Neuronal stem cell (in vitro differentiated cells): ENCODE measurements at regions not wholly inside any gene's neighbourhood (a gene's known extent, or its start where the extent isn't known, plus 50 kb on each side); places are given as distances from the start of the nearest gene placed in this dataset.
"Not testable (repeated sequence)": the region's sequence is repeated elsewhere in the genome, so short reads cannot be mapped to it uniquely, and the experiment has no call there.

Source experiments
- DNase-seq: peaks from one replicate; pipeline ENCODE4 v3.0.0-alpha.2; 2013; ENCODE audit warnings: low spot score
- H2AFZ ChIP-seq: one replicate; pipeline ENCODE4 v1.6.1; 2013; ENCODE audit warnings: mild to moderate bottlenecking, low read length, inconsistent platforms
- H2AK5ac ChIP-seq: 2 replicates; pipeline ENCODE4 v1.6.1; 2013; ENCODE audit warnings: low read depth, mild to moderate bottlenecking, inconsistent platforms, low read length, moderate library complexity, mixed read lengths
- H2BK120ac ChIP-seq: 2 replicates; pipeline ENCODE4 v1.6.1; 2013; ENCODE audit warnings: low read depth, mild to moderate bottlenecking, inconsistent platforms, low read length, moderate library complexity, mixed read lengths
- H2BK12ac ChIP-seq: one replicate; pipeline ENCODE4 v1.6.1; 2013; ENCODE audit warnings: low read length, inconsistent platforms
- H2BK15ac ChIP-seq: 2 replicates; pipeline ENCODE4 v1.6.1; 2013; ENCODE audit warnings: mild to moderate bottlenecking, low read length, inconsistent platforms, mixed read lengths
- H2BK5ac ChIP-seq: one replicate; pipeline ENCODE4 v1.6.1; 2013; ENCODE audit warnings: inconsistent platforms, mild to moderate bottlenecking, low read length, moderate library complexity
- H3K14ac ChIP-seq: one replicate; pipeline ENCODE4 v1.6.1; 2013; ENCODE audit warnings: low read length, inconsistent platforms
- H3K18ac ChIP-seq: 2 replicates; pipeline ENCODE4 v1.6.1; 2013; ENCODE audit warnings: low read length, inconsistent platforms
- H3K23ac ChIP-seq: 2 replicates; pipeline ENCODE4 v1.6.1; 2013; ENCODE audit warnings: low read depth, mild to moderate bottlenecking, mixed read lengths, low read length, inconsistent platforms; ENCODE audit not compliant: poor library complexity
- H3K27ac ChIP-seq: replicated peaks from 3 replicates; pipeline ENCODE4 v1.5.1; 2013; ENCODE audit warnings: low read length, inconsistent platforms
- H3K27me3 ChIP-seq, 3 experiments: 2 replicates each; pipeline ENCODE4 v1.6.1; 2013; ENCODE audit warnings: low read length in 3 of 3, mild to moderate bottlenecking in 2 of 3, inconsistent platforms in 1 of 3, low read depth in 1 of 3, mixed read lengths in 1 of 3, moderate library complexity in 1 of 3; ENCODE audit not compliant: control insufficient read depth in 3 of 3, insufficient read depth in 3 of 3
- H3K36me3 ChIP-seq, 2 donors: replicated peaks in 1 of 2; 2 replicates each; pipeline ENCODE4 v1.6.1; 2013; ENCODE audit warnings: low read length in 2 of 2; ENCODE audit not compliant: control insufficient read depth in 2 of 2, insufficient read depth in 2 of 2
- H3K4ac ChIP-seq: 2 replicates; pipeline ENCODE4 v1.6.1; 2013; ENCODE audit warnings: inconsistent platforms, mild to moderate bottlenecking, low read length, moderate library complexity
- H3K4me1 ChIP-seq, 2 donors: 1 replicate in 1 of 2; 2 replicates in 1 of 2; pipeline ENCODE4 v1.6.1; 2013; ENCODE audit warnings: low read length in 2 of 2, low read depth in 1 of 2; ENCODE audit not compliant: control insufficient read depth in 2 of 2, insufficient read depth in 1 of 2
- H3K4me2 ChIP-seq: one replicate; pipeline ENCODE4 v1.6.1; 2013; ENCODE audit warnings: mild to moderate bottlenecking, low read length, inconsistent platforms; ENCODE audit not compliant: insufficient read depth, poor library complexity, severe bottlenecking
- H3K4me3 ChIP-seq, 2 donors: 2 replicates each; pipeline ENCODE4 v1.5.1; 2013; ENCODE audit warnings: low read length in 2 of 2, mild to moderate bottlenecking in 2 of 2, inconsistent platforms in 1 of 2, moderate library complexity in 1 of 2
- H3K79me1 ChIP-seq: one replicate; pipeline ENCODE4 v1.6.1; 2013; ENCODE audit warnings: low read depth, mild to moderate bottlenecking, inconsistent platforms, low read length, moderate library complexity
- H3K9ac ChIP-seq: one replicate; pipeline ENCODE4 v1.6.1; 2013; ENCODE audit warnings: mild to moderate bottlenecking, low read depth, low read length, inconsistent platforms; ENCODE audit not compliant: poor library complexity
- H3K9me3 ChIP-seq, 2 donors: replicated peaks in 1 of 2; 2 replicates each; pipeline versions ENCODE3 to v1.6.1; 2013; ENCODE audit warnings: low read length in 2 of 2, mild to moderate bottlenecking in 2 of 2, inconsistent platforms in 1 of 2, low read depth in 1 of 2, mixed read lengths in 1 of 2, moderate library complexity in 1 of 2; ENCODE audit not compliant: control insufficient read depth in 2 of 2, insufficient read depth in 1 of 2
- H4K8ac ChIP-seq: one replicate; pipeline ENCODE4 v1.6.1; 2013; ENCODE audit warnings: low read depth, mild to moderate bottlenecking, inconsistent platforms, low read length, moderate library complexity
- H4K91ac ChIP-seq: one replicate; pipeline ENCODE4 v1.6.1; 2013; ENCODE audit warnings: low read length, low read depth, mild to moderate bottlenecking, inconsistent platforms; ENCODE audit not compliant: poor library complexity
- WGBS, 2 donors: extraction: QIAGEN DNeasy Blood & Tissue Kit; methylation state at CpG; one replicate each; pipeline ENCODE4 v1.1.7; 2013; ENCODE audit warnings: missing lambda C conversion rate in 2 of 2, mixed read lengths in 1 of 2; ENCODE audit not compliant: insufficient read length in 2 of 2, insufficient replicate concordance in 1 of 2; ENCODE audit errors: extremely low coverage in 2 of 2; 5-methylcytosine and 5-hydroxymethylcytosine counted together

DNA sequence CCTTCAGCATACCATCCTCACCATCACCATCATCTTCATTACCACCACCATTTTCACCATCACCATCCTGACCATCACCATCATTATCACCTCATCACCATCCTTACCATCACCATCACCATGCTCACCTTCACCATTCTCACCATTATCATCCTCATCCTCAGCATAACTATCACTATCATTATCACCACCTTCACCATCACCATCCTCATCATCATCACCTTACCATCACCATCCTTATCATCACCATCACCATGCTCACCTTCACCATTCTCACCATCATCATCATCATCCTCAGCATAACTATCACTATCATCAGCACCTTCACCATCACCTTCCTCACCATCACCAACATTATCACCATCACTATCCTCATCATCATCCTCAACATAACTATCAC, 360.4 kb downstream of the KCNJ18 start:
- H3K9me3 ChIP-seq, H4K91ac ChIP-seq, H2BK5ac ChIP-seq, H3K4me2 ChIP-seq, H3K4me3 ChIP-seq, H2BK12ac ChIP-seq, H2BK15ac ChIP-seq, H3K23ac ChIP-seq, H2AK5ac ChIP-seq, H3K36me3 ChIP-seq, H3K27ac ChIP-seq, H3K18ac ChIP-seq, H2AFZ ChIP-seq, H2BK120ac ChIP-seq, H3K14ac ChIP-seq, H3K79me1 ChIP-seq, H4K8ac ChIP-seq, DNase-seq, H3K4ac ChIP-seq, H3K27me3 ChIP-seq, H3K9ac ChIP-seq, H3K4me1 ChIP-seq: not testable (repeated sequence)

DNA sequence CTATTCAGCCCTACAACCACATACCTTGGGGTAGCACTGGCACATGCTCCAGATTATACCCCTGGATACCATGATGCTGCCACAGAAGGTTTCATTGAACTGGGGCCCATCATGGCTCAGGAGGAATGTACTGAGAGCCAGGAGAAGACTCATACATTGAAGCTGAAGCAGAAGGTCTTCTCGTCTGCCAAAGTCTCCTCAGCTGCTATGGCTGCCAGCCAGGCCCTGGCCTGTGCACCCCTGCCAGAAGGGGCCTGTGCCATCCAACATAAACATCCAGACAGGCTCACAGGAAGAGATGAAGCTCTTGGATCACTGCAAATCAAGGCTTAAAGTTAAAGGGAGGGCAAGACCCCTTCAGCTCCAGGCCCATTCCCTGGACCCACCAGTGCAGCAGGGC, 364.2 kb downstream of the KCNJ18 start:
- H3K9ac ChIP-seq, H4K91ac ChIP-seq, H3K79me1 ChIP-seq, H3K36me3 ChIP-seq, H3K4me2 ChIP-seq, H3K27me3 ChIP-seq, H2AK5ac ChIP-seq, H2BK120ac ChIP-seq, H3K9me3 ChIP-seq, H3K4ac ChIP-seq, DNase-seq, H3K14ac ChIP-seq, H2BK5ac ChIP-seq, H4K8ac ChIP-seq, H3K23ac ChIP-seq, H2AFZ ChIP-seq, H3K4me1 ChIP-seq, H2BK12ac ChIP-seq, H3K27ac ChIP-seq, H2BK15ac ChIP-seq, H3K18ac ChIP-seq, H3K4me3 ChIP-seq: not testable (repeated sequence)
- WGBS, 2 donors: no CpG with 5 or more reads among the region's 1 CpG

DNA sequence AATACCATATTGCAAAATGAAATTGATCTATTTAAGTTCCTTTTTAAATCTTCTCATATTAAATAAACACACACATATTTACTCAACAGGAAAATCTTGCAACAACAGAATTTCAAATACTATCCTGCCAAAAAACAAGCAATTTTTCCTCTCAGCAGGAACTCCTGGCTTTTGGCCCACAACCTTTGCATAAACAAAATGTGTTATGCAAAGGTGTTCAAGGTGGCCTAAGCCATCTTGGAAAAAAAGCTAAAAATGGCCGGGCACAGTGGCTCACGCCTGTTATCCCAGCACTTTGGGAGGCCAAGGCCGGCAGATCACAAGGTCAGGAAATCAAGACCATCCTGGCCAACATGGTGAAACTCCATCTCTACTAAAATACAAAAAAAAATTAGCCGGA, 383.6 kb downstream of the KCNJ18 start:
- not testable (repeated sequence) for H3K18ac ChIP-seq, H3K4me2 ChIP-seq, H3K36me3 ChIP-seq, H3K4me3 ChIP-seq, H3K9ac ChIP-seq, H3K14ac ChIP-seq, H3K27ac ChIP-seq, H3K4ac ChIP-seq, H3K79me1 ChIP-seq, H3K4me1 ChIP-seq, H2BK12ac ChIP-seq, DNase-seq, H4K91ac ChIP-seq, H2AFZ ChIP-seq, H3K23ac ChIP-seq, H2BK5ac ChIP-seq, H3K27me3 ChIP-seq, H2AK5ac ChIP-seq, H2BK120ac ChIP-seq, H4K8ac ChIP-seq, H2BK15ac ChIP-seq, H3K9me3 ChIP-seq
- no CpG with 5 or more reads among the region's 4 CpGs for WGBS, 2 donors

DNA sequence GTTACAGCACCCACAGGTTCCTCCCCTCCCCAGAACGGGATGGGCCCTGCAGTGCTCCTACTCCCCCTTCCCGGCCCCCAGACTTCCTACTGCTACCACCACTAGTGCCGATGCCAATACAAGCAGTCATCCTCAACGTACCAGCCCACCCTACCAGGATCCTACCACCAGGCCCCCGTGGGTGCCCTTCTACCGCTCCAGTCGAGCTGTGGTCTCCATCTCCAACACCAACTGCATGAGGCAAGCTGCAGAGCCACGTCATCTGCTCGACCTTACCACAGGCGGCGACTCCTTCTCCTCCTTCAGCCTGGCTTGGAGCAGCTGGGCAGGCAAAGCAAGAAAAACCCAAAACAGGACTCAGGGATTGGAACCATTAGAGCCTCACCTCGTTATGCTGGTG, 396.3 kb downstream of the KCNJ18 start:
- H4K91ac ChIP-seq, H2AFZ ChIP-seq, H2AK5ac ChIP-seq, H3K18ac ChIP-seq, H2BK15ac ChIP-seq, H3K36me3 ChIP-seq, H3K9ac ChIP-seq, DNase-seq, H3K27ac ChIP-seq, H3K4me1 ChIP-seq, H3K9me3 ChIP-seq, H2BK12ac ChIP-seq, H4K8ac ChIP-seq, H2BK5ac ChIP-seq, H3K27me3 ChIP-seq, H3K14ac ChIP-seq, H3K79me1 ChIP-seq, H2BK120ac ChIP-seq, H3K4me2 ChIP-seq, H3K23ac ChIP-seq, H3K4ac ChIP-seq, H3K4me3 ChIP-seq: not testable (repeated sequence)
- no CpG with 5 or more reads among the region's 12 CpGs for WGBS, 2 donors
